Cardiac muscle cell (in vitro differentiated cells and primary cell): ENCODE measurements at regions not wholly inside any gene's neighbourhood (a gene's known extent, or its start where the extent isn't known, plus 50 kb on each side); places are given as distances from the start of the nearest gene placed in this dataset.

ENCODE experiments used
- DNase-seq, 2 donors: peaks; one replicate each; pipeline versions ENCODE4 v3.0.0 to v3.0.0-alpha.2; 2010 to 2017; ENCODE audit warnings: low read depth in 1 of 2, low spot score in 1 of 2
- H3K27ac ChIP-seq: fragments of 200-600 bp; sonication (generic); 2 replicates; pipeline ENCODE4 v1.5.1; 2016
- H3K27me3 ChIP-seq: fragments of 200-600 bp; sonication (generic); 2 replicates; pipeline ENCODE4 v1.6.0; 2016; ENCODE audit warnings: control low read depth
- H3K36me3 ChIP-seq: fragments of 200-600 bp; sonication (generic); 2 replicates; pipeline ENCODE4 v1.5.1; 2016; ENCODE audit warnings: control low read depth
- H3K4me1 ChIP-seq: fragments of 200-600 bp; sonication (generic); 2 replicates; pipeline ENCODE4 v1.8.1; 2017; ENCODE audit warnings: low read depth, mild to moderate bottlenecking, mixed run types
- H3K4me3 ChIP-seq: fragments of 200-600 bp; sonication (generic); 2 replicates; pipeline ENCODE4 v1.5.1; 2016; ENCODE audit warnings: mild to moderate bottlenecking
- H3K9me3 ChIP-seq: fragments of 200-600 bp; sonication (generic); 2 replicates; pipeline ENCODE4 v1.5.1; 2017; ENCODE audit warnings: low read depth, mild to moderate bottlenecking, control low read depth
- TF ChIP-seq, protein P1 (sequence below): IDR thresholded peaks from 2 replicates; pipeline ENCODE4 v1.5.1; 2012; ENCODE audit warnings: low read depth, mild to moderate bottlenecking, low read length

DNA sequence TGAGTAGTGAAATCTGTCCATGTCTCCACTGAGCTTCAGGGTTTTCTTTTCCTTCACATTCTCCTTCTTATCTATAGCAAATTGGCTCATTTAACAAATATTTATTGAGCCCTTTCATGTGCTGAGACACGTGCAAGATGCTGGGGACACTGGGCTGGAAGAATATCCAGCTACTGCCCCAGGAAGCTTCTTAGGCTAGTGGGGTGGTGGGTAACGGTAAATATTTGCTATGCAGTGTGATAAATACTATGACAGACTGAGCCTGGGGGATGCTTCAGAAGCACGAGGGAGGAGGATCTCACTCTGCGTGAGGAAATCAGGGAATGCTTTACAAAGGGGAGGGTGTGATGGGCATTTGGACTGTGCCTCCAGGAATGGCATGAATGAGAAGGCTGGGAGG, 524.1 kb downstream of the GRIN2A start:
- H3K36me3 ChIP-seq: no peaks in the 10 kb centered on the region
- no peak for DNase-seq

DNA sequence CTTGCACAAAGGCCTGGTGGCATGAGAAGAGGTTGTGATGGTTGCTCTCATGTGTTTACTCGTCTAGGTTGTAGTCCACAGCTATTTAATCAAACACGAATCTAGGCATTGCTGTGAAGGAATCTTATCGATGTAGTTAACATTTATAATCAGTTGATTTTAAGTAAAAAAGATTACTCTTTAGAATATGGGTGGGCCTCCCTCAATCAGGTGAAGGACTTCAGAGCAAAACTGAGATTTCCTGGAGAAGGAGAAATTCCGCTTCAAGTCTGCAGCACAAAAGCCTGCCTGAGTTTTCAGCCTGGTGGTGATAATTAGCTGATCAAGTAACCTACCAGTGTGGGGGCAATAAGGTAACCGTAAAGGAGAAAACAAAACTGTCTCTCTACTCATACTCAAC, 523.6 kb downstream of the GRIN2A start:
- Histone ChIP-seq H3K27me3 (no peaks in the 10 kb centered on the region), H3K9me3 (no peaks in the 10 kb centered on the region), H3K4me1 (no peaks in the 10 kb centered on the region), H3K4me3 (no peak overlapping the region), H3K27ac (no peak overlapping the region), H3K36me3 (no peaks in the 10 kb centered on the region)
- no peak for DNase-seq
- TF ChIP-seq, protein P1, sequence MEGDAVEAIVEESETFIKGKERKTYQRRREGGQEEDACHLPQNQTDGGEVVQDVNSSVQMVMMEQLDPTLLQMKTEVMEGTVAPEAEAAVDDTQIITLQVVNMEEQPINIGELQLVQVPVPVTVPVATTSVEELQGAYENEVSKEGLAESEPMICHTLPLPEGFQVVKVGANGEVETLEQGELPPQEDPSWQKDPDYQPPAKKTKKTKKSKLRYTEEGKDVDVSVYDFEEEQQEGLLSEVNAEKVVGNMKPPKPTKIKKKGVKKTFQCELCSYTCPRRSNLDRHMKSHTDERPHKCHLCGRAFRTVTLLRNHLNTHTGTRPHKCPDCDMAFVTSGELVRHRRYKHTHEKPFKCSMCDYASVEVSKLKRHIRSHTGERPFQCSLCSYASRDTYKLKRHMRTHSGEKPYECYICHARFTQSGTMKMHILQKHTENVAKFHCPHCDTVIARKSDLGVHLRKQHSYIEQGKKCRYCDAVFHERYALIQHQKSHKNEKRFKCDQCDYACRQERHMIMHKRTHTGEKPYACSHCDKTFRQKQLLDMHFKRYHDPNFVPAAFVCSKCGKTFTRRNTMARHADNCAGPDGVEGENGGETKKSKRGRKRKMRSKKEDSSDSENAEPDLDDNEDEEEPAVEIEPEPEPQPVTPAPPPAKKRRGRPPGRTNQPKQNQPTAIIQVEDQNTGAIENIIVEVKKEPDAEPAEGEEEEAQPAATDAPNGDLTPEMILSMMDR: no peak

More for the DNA sequence above, 524.1 kb downstream of the GRIN2A start:
- H3K4me1 ChIP-seq: no peaks in the 10 kb centered on the region
- TF ChIP-seq, protein P1: no peak
- no peak overlapping the region for H3K27ac ChIP-seq
- H3K4me3 ChIP-seq: no peak overlapping the region
- no peaks in the 10 kb centered on the region for H3K9me3 ChIP-seq
- H3K27me3 ChIP-seq: no peaks in the 10 kb centered on the region

DNA sequence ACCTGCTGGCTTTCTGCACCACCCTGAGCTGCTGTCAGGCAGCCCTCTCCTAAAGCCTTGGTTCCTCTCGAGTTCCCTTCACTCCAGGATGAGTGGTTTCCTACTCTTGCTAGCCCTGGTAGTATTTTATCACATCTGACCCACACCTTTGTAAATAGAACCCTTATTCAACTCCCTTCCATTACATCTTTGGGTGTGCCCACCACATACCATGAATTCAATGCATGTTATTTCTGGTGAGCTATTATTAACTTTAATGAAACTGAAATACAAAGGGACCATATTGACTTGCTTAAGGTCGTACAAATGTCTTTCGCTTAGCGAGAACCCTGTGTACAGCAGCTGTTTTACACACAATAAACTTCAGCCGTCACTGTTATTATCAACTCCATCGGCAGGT, 521.3 kb downstream of the GRIN2A start:
- Histone ChIP-seq H3K36me3 (no peaks in the 10 kb centered on the region), H3K9me3 (no peaks in the 10 kb centered on the region), H3K4me3 (no peak overlapping the region), H3K27ac (no peak overlapping the region), H3K4me1 (no peaks in the 10 kb centered on the region), H3K27me3 (no peaks in the 10 kb centered on the region)
- no peak for DNase-seq
- TF ChIP-seq, protein P1: no peak

DNA sequence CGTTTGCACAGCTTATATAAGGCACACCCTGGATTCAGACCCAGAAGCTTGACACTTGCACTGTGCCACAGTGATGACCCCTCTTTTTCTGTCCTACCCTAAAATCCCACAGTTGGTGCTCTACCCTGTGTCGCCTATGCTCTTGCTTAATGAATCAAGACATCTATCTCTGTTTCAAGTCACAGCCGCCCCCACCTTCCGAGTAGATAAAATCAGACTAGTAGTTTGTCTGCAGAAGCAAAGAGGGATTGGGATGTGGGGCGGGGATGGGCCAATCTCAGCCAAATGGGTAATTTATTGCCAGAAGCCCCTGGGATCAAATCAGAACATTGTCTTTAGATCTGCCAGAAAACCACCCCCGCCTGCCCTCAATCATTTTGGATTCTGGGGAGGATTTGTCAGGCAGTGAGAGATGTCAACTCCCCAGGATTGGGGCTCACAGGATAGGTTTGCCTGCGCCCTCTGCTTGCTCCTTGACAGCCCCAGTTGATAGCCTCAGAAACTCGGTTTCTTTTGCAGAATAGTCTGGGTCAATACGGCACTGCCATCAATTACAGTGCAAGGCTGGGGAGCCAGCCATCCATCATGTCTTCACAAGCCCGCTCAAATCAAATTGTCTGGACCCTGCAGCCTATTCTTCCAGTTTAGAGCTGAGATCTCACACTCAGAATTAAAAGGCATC, 520.8 kb downstream of the GRIN2A start:
- no peaks in the 10 kb centered on the region for H3K36me3 ChIP-seq
- no peak overlapping the region for H3K27ac ChIP-seq
- H3K9me3 ChIP-seq: no peaks in the 10 kb centered on the region
- TF ChIP-seq, protein P1: no peak
- DNase-seq: no peak
- H3K27me3 ChIP-seq: no peaks in the 10 kb centered on the region
- no peak overlapping the region for H3K4me3 ChIP-seq
- no peaks in the 10 kb centered on the region for H3K4me1 ChIP-seq

DNA sequence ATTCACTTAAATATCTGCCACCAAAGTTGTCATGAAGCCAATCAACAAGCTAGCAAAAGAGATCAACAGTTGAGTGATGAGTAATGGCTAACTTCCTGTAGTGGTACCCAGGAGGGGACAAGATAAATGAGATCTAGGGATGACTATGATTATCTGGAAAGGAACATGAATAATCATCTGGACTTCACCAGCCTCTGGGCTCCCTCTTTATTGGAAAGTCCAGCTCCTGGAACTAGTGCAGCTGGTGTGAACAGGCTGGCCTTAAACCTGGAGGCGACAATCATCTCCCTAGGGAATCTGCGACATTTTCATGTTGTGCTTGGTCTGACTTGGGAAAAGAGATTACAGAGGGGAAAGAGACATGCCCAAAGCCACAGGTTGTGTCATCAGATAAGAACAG, 518.6 kb downstream of the GRIN2A start:
- no peak for DNase-seq
- Histone ChIP-seq H3K9me3 (no peaks in the 10 kb centered on the region), H3K27ac (no peak overlapping the region), H3K4me3 (no peak overlapping the region), H3K27me3 (no peaks in the 10 kb centered on the region), H3K36me3 (no peaks in the 10 kb centered on the region), H3K4me1 (no peaks in the 10 kb centered on the region)
- TF ChIP-seq, protein P1: no peak
